NCI-H187 (cell line): ENCODE measurements at regions not wholly inside any gene's neighbourhood (a gene's known extent, or its start where the extent isn't known, plus 50 kb on each side); places are given as distances from the start of the nearest gene placed in this dataset.

Experiments
- DNase-seq, 2 experiments: peaks; one replicate each; lab custom pipeline; 2025; lab: John Stamatoyannopoulos, UW

GRCh38 chr11:129324533-129325175 is 51.0 kb upstream of the BARX2 start:
- DNase-seq: no peak

GRCh38 chr11:129323896-129324502 is 51.6 kb upstream of the BARX2 start:
- DNase-seq: no peak

GRCh38 chr11:129322941-129323340 is 52.7 kb upstream of the BARX2 start:
- no peak for DNase-seq

- DNase-seq: no peak
Observed at GRCh38 chr11:129321076-129321475, 54.6 kb upstream of the BARX2 start.

GRCh38 chr11:129320494-129320893 is 55.2 kb upstream of the BARX2 start:
- no peak for DNase-seq

GRCh38 chr11:129319751-129320150 is 55.9 kb upstream of the BARX2 start:
- DNase-seq: no peak

- no peak for DNase-seq
Observed at GRCh38 chr11:129319201-129319600, 56.4 kb upstream of the BARX2 start.

- DNase-seq: no peak
Observed at GRCh38 chr11:129317571-129317970, 58.1 kb upstream of the BARX2 start.

GRCh38 chr11:129316781-129317180 is 58.9 kb upstream of the BARX2 start:
- no peak for DNase-seq

GRCh38 chr11:129315781-129316579 is 59.7 kb upstream of the BARX2 start:
- peak in 1 of 2 experiments; percentile 22 for DNase-seq

- DNase-seq: no peak
Observed at GRCh38 chr11:129314371-129314770, 61.3 kb upstream of the BARX2 start.

GRCh38 chr11:129313541-129314297 is 61.9 kb upstream of the BARX2 start:
- DNase-seq: no peak

- no peak for DNase-seq
Observed at GRCh38 chr11:129312730-129313503, 62.7 kb upstream of the BARX2 start.

- DNase-seq: no peak
Observed at GRCh38 chr11:129308241-129308865, 67.3 kb upstream of the BARX2 start.

GRCh38 chr11:129307162-129307561 is 68.5 kb upstream of the BARX2 start:
- no peak for DNase-seq

- DNase-seq: no peak
Observed at GRCh38 chr11:129302386-129303101, 73.1 kb upstream of the BARX2 start.

- DNase-seq: no peak
Observed at GRCh38 chr11:129300099-129300498, 75.5 kb upstream of the BARX2 start.

GRCh38 chr11:129298988-129299387 is 76.7 kb upstream of the BARX2 start:
- no peak for DNase-seq

- no peak for DNase-seq
Observed at GRCh38 chr11:129295746-129296145, 79.9 kb upstream of the BARX2 start.

GRCh38 chr11:129292771-129293170 is 82.9 kb upstream of the BARX2 start:
- no peak for DNase-seq
